Suppressor macrophage (primary cell): ENCODE measurements at regions not wholly inside any gene's neighbourhood (a gene's known extent, or its start where the extent isn't known, plus 50 kb on each side); places are given as distances from the start of the nearest gene placed in this dataset.

ENCODE experiments used
- DNase-seq, 4 experiments: peaks; one replicate each; pipeline ENCODE4 v3.0.0-alpha.2; 2020 to 2022

DNA sequence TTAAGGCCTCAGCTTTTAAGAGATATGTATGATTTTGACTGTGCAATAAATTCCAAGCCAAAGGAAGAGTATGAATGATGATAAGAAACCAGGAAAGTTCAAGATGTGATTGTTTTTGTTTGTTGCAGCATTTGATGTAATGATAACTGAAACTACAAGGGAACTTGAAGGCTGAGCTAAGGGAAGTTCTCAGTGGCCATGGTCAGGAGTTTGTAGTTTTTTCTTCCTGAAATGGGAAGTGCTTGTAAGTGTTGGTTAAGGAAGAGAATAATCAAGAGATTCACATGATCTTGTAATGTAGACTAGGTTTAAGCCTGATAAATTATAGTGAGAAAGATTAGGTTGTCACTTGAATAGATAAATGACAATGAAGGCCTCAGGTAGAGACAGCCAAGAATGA lies 53.4 kb downstream of the PTCHD4 start:
- DNase-seq = peak; percentile 13 to 56 (median 40)

GRCh38 chr6:48048451-48049146 lies 62.4 kb downstream of the PTCHD4 start:
- peak; percentile 15 to 70 (median 54) for DNase-seq

- DNase-seq = no peak
Observed at GRCh38 chr6:48041894-48042293, 69.1 kb downstream of the PTCHD4 start.

DNA sequence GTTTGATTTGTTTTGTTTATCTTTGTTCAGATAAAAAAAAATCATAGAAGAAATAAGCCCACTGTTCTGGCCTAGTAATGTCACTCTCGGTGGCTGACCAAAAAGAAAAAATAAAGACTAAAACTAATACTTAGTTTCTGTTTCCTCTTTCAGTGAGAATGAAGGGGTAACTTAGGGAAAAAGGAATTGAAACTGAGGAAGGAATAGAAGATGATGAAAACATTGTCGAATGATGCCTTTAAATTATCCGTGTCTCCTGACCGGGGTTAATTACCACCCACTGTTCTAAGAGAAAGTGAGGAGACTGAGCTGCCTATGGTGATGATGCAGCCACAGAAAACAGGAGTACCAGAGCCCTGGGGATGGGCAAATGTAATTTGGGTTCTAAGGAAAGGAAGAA lies 73.1 kb downstream of the PTCHD4 start:
- DNase-seq = peak; percentile 3 to 73 (median 44)

- DNase-seq = no peak
Observed at GRCh38 chr6:48036316-48036715, 74.7 kb downstream of the PTCHD4 start.

DNA sequence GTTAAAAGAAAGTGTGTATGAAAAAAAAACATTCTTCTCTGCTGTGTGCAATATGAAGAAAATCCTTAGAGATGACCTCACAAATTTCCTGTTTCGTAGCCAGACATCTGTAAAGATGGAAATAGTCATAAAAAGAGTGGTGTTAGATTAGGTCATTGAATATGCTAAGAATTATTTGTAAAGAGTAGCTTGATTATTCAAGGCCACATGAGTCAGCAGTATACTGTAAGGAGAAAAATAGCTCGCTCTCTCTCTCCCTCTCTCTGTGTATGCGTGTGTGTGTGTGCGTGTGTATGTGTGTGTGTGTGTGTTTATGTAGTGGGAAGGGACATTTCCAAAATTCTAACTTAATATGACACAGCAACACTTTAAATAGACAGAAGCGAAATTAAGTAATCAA lies 78.8 kb downstream of the PTCHD4 start:
- DNase-seq = peak in 3 of 4 experiments; percentile 11 to 56 (median 14)

DNA sequence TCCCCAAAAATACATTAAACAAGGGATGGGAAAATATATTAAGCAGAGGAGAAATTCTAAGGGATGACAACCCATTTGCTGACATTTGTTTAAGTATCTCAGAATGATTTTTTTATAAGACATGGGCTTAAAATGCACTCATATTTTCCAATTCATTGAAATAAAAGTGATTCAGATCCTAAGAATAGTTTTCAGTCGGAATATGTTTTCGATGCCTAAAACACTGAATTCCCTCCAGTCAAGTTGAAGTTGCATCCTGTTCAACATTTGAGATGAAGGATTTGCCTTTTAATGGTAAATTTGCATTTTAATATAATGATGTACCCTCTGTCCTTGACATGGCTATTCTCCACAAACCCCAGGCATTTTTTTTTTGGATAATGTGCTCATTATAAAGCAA lies 79.3 kb downstream of the PTCHD4 start:
- no peak for DNase-seq

DNA sequence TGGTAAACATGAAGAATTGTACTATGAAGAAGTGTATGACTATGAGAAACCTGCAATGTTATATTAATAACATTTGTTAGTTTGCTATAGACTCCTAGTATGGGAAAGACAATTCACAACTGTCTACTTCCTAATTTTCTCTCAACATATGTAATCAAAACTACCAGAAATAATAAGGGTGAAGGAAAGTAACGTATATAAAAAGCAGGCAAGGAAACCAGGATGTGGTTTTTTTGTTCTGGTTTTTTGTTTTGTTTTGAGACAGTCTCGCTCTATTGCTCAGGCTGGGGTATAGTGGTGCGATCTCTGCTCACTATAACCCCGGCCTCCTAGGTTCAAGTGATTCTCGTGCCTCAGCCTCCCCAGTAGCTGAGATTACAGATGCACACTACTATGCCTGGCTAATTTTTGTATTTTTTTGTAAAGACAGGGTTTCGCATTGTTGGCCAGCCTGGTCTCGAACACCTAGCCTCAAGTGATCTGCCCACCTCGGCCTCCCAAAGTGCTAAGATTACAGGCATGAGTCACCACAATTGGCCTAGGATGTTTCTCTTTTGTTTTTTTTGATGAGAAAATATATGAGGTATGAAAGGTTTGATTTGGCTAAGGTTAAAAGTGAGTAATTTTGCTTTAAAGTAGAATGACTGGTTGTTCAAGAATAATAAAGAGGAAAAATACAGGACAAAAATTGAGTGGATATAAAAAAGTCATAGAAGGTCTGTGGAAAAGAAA lies 83.1 kb downstream of the PTCHD4 start:
- DNase-seq = peak in 2 of 4 experiments; percentile 6 to 8

DNA sequence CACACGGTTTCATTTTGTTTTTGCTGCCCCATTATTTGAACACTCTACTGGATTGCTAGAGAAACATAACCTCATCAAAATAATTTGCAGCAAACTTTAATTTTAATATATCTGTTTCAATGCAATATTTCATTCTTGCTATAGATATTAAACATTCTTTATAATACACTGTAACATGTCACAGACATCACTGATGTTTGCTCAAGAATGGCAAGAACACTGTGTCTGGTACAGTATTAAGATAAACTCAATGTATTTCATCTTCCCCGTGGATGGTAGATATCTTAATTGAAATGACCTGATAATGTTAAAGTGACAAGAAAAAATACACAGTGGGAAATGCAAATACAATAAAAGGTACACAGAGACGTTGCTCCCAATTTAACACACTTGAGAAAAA lies 86.0 kb downstream of the PTCHD4 start:
- DNase-seq = no peak

DNA sequence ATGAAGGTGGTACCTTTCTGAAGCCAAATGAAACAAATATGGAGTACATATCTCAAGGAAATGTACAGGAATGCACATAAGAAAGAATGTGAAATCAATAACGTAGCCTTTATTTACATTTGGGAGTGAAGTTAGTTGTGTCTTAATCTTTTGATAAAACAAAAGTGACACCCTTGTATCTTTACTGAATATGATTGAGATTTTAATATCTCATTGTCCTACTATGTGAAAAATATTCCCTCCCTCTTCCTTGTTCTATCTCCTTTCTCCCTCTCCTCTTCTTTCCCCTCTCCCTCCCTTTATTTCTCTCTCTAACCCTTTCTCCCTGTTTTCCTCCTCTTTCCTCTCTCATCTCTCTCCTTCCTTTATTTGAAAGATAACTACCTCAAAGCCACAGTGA lies 89.1 kb downstream of the PTCHD4 start:
- no peak for DNase-seq

DNA sequence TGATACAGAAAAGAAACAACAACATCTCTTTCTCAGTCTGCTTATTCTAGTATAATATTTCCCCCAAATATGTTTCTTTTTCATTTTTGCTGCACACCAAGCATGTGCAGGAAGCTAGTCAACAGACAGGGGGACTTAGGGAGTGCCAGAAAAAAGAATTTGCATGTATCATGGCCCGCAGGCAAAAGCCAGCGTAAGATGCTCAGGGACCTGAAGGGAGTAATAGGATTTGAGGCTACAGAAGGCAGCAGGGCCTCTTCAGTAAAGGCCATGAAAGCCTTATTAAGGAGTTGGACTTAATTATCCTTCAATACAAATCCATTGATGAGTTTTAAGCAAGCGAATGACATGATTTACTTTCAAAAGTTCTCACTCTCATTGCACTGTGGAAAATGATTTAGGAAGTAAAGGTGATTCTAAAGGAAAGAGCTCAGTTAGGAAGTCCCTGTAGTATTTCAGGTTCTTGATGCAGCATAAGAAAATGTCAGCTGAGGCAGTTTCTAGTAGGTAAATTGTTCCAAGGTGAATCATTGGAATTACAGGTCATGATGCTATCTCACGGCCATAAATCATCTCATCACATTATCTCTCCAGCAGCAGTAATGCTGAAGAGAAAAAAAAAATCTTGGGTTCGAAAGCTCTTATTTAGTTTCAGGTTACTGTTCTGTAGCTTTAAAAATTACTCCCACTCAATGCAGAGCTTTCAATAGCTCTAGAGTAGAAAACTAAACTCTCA lies 94.8 kb downstream of the PTCHD4 start:
- DNase-seq = no peak

- DNase-seq = no peak
Observed at GRCh38 chr6:47992809-47993208, 118.2 kb downstream of the PTCHD4 start.

GRCh38 chr6:47983491-47983890 lies 127.5 kb downstream of the PTCHD4 start:
- no peak for DNase-seq

- no peak for DNase-seq
Observed at GRCh38 chr6:47977314-47977713, 133.7 kb downstream of the PTCHD4 start.

- no peak for DNase-seq
Observed at GRCh38 chr6:47974106-47974505, 136.9 kb downstream of the PTCHD4 start.

DNA sequence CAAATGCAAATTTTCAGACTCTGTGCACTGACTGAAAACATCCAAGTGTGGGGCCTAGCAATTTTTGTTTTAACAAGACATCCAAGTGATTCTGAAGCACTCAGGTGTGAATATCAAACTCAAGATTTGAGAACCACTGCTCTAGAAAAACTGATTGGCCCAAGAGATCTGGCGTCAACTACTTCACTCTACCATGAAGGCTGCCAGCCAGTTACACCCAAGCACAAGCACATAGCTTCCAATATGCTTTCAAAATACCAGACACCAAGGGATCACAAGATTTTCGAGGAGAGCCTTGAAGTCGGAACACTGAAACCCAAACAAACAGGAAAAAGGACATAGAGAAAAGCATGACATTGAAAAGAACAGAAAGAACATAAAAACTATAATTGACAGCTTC lies 140.2 kb downstream of the PTCHD4 start:
- DNase-seq = no peak

- no peak for DNase-seq
Observed at GRCh38 chr6:47967843-47968242, 143.2 kb downstream of the PTCHD4 start.

DNA sequence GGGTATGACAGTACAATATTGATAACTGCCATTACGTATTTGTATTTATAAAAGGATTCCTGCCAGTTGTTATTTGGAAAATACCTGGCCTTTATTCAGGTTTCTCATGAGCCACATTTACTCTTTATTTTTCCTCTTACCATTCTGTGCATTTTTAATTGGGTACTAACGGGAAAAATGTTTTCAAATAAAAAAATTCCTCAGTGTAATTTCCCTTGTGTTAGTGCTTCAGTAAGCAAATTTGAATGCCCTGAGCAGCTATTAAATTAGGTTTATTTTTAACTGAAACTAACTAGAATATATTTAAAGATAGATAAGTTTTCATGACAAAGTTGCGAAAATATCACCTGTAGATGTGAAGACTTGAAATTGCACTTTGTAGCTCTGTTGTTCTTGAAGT lies 146.0 kb downstream of the PTCHD4 start:
- no peak for DNase-seq

GRCh38 chr6:47952640-47953039 lies 158.4 kb downstream of the PTCHD4 start:
- no peak for DNase-seq

DNA sequence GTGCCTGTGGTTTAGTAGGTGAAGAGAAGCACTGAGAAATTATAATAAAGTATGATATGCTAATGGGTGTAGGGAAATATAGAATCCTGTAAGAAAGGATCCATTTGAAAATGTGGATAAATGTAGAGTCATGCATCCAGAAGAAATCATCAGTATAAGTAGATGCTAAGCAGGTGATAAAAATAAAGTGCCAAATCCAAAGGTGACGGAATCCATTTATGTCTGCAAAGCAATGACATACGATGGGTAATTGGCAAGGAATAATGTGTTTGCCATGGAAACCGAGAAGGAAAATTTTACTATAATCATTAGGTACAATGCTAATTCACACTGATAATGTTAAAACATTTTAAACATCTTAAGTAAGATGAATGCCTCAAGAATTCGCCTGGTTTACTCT lies 163.0 kb downstream of the OPN5 start:
- DNase-seq = no peak

- DNase-seq = no peak
Observed at GRCh38 chr6:47938405-47938804, 156.6 kb downstream of the OPN5 start.

DNA sequence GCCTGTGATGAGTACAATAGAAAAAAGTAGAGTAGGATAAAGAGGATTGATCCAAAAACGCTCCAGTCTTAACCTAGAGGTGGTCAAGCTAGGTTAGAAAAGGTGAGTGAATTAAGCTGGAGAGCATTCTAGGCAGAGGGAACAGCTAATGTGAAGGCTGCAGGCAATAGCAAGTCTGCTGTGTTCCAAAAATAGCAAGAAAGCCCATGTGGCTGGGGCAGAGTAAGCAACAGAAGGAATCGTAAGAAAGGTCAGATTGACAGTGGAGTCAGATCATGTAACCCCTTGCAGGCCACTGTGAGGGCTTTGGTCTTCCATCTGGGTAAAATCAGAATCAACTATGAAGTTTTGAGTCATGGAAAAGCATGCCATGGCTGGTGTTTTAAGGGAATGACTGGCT lies 155.0 kb downstream of the OPN5 start:
- no peak for DNase-seq

GRCh38 chr6:47934023-47934422 lies 152.2 kb downstream of the OPN5 start:
- no peak for DNase-seq

GRCh38 chr6:47932575-47932974 lies 150.7 kb downstream of the OPN5 start:
- DNase-seq = no peak
